Kidney (tissue), 13 donors: ENCODE measurements at regions not wholly inside any gene's neighbourhood (a gene's known extent, or its start where the extent isn't known, plus 50 kb on each side); places are given as distances from the start of the nearest gene placed in this dataset.

Experiments
- DNase-seq, 5 donors: peaks; one replicate each; pipeline ENCODE4 v3.0.0-alpha.2; 2013 to 2020
- FAIRE-seq: peaks from 2 replicates; lab custom pipeline; 2012; peaks lifted over from hg19 to GRCh38; lab: Jason Lieb, UNC
- H3K27ac ChIP-seq, 2 donors: one replicate each; pipeline ENCODE4 v1.7.0; 2013; ENCODE audit warnings: low read depth in 2 of 2, low read length in 2 of 2, inconsistent platforms in 1 of 2
- H3K27me3 ChIP-seq: one replicate; pipeline ENCODE4 v1.7.1; 2013; ENCODE audit warnings: low read length, inconsistent platforms; ENCODE audit not compliant: control insufficient read depth, insufficient read depth
- H3K36me3 ChIP-seq, 3 donors: one replicate each; pipeline versions ENCODE4 v1.7.0 to v1.7.1; 2013; ENCODE audit warnings: low read length in 3 of 3, control low read depth in 1 of 3, inconsistent platforms in 1 of 3; ENCODE audit not compliant: insufficient read depth in 3 of 3, control insufficient read depth in 2 of 3
- H3K4me1 ChIP-seq, 3 donors: one replicate each; pipeline versions ENCODE4 v1.7.0 to v1.7.1; 2013; ENCODE audit warnings: low read length in 3 of 3, inconsistent platforms in 1 of 3, low read depth in 1 of 3; ENCODE audit not compliant: control insufficient read depth in 2 of 3, insufficient read depth in 2 of 3
- H3K4me3 ChIP-seq, 3 donors: one replicate each; pipeline versions ENCODE4 v1.7.0 to v1.8.1; 2013; ENCODE audit warnings: low read length in 3 of 3, control low read depth in 1 of 3, inconsistent platforms in 1 of 3
- H3K9ac ChIP-seq, 3 donors: one replicate each; pipeline versions ENCODE4 v1.7.0 to v1.7.1; 2013; ENCODE audit warnings: low read length in 3 of 3, control low read depth in 1 of 3, inconsistent platforms in 1 of 3
- H3K9me3 ChIP-seq, 3 donors: one replicate each; pipeline versions ENCODE4 v1.7.0 to v1.7.1; 2013; ENCODE audit warnings: low read length in 3 of 3, control low read depth in 1 of 3, inconsistent platforms in 1 of 3; ENCODE audit not compliant: control insufficient read depth in 2 of 3, insufficient read depth in 1 of 3
- CTCF ChIP-seq: IDR thresholded peaks from 3 replicates; pipeline ENCODE4 v1.5.1; 2012; ENCODE audit warnings: mild to moderate bottlenecking, moderate library complexity, borderline replicate concordance; ENCODE audit not compliant: insufficient read depth; ENCODE audit errors: extremely low read depth
- intact Hi-C: fragments of 100-400 bp; cut with DNase I; formaldehyde crosslinking; loops from one replicate; pipeline ENCODE4 v1.11.1; 2022
- donor health status: control.
- donor health status: control.
- donor health status: control.
- donor health status: control.
- donor health status: control.
- donor health status: DM: yes; HTN: yes; CAD: no.
- donor health status: Normal renal cell carcinoma (clear cell type).

GRCh38 chr6:165098165-165098564 is 211.2 kb downstream of the C6orf118 start:
- Histone ChIP-seq H3K9me3 (peaks cover 0 to 45% (median 2%) of the 10 kb centered on the region in 3 donors), H3K27ac (no peak overlapping the region), H3K4me3 (no peak overlapping the region), H3K36me3 (no peaks in the 10 kb centered on the region), H3K9ac (no peak overlapping the region), H3K4me1 (no peaks in the 10 kb centered on the region), H3K27me3 (no peaks in the 10 kb centered on the region)
- FAIRE-seq (no peak), DNase-seq (no peak)
- no peak for TF ChIP-seq CTCF
- intact Hi-C loops: no loop called here

GRCh38 chr6:165096868-165097267 is 212.5 kb downstream of the C6orf118 start:
- no peak overlapping the region for H3K27ac ChIP-seq

GRCh38 chr6:165096209-165096608 is 213.2 kb downstream of the C6orf118 start:
- no peak for TF ChIP-seq CTCF
- H3K4me3 ChIP-seq: no peak overlapping the region
- intact Hi-C loops: no loop called here
- no peaks in the 10 kb centered on the region for H3K4me1 ChIP-seq
- H3K9me3 ChIP-seq: peaks cover 0 to 47% (median 2%) of the 10 kb centered on the region in 3 donors
- H3K36me3 ChIP-seq: no peaks in the 10 kb centered on the region
- H3K9ac ChIP-seq: no peak overlapping the region
- H3K27me3 ChIP-seq: no peaks in the 10 kb centered on the region
- no peak for DNase-seq
- no peak overlapping the region for H3K27ac ChIP-seq
- FAIRE-seq: no peak

More at GRCh38 chr6:165096868-165097267, 212.5 kb downstream of the C6orf118 start:
- Histone ChIP-seq H3K4me1 (no peaks in the 10 kb centered on the region), H3K9me3 (peaks cover 0 to 48% (median 2%) of the 10 kb centered on the region in 3 donors), H3K36me3 (no peaks in the 10 kb centered on the region), H3K27me3 (no peaks in the 10 kb centered on the region), H3K4me3 (no peak overlapping the region), H3K9ac (no peak overlapping the region)
- DNase-seq (no peak), FAIRE-seq (no peak)
- intact Hi-C loops: no loop called here
- no peak for TF ChIP-seq CTCF
